GM12891 (cell line): ENCODE measurements at regions not wholly inside any gene's neighbourhood (a gene's known extent, or its start where the extent isn't known, plus 50 kb on each side); places are given as distances from the start of the nearest gene placed in this dataset.
"Not testable (repeated sequence)": the region's sequence is repeated elsewhere in the genome, so short reads cannot be mapped to it uniquely, and the experiment has no call there.

Experiments used
- DNase-seq: peaks from one replicate; pipeline ENCODE4 v3.0.0; 2011; ENCODE audit warnings: low spot score; ENCODE audit not compliant: insufficient read length
- FAIRE-seq: peaks from 2 replicates; lab custom pipeline; 2011; peaks lifted over from hg19 to GRCh38; lab: Jason Lieb, UNC
- PAX5 ChIP-seq: IDR thresholded peaks from 2 replicates; pipeline ENCODE4 v1.6.1; 2011; ENCODE audit warnings: low read length, moderate library complexity, mild to moderate bottlenecking; ENCODE audit not compliant: insufficient read depth, severe bottlenecking
- POLR2A ChIP-seq: IDR thresholded peaks from 2 replicates; pipeline ENCODE4 v1.6.1; 2011; ENCODE audit warnings: low read depth, low read length, control low read depth
- POLR2AphosphoS5 ChIP-seq: IDR thresholded peaks from 2 replicates; pipeline ENCODE4 v1.6.1; 2011; ENCODE audit warnings: low read depth, low read length, control low read depth
- POU2F2 ChIP-seq: IDR thresholded peaks from 2 replicates; pipeline ENCODE4 v1.6.1; 2011; ENCODE audit warnings: low read depth, mild to moderate bottlenecking, control low read depth, low read length, moderate library complexity
- SPI1 ChIP-seq: IDR thresholded peaks from 2 replicates; pipeline ENCODE4 v1.6.1; 2011; ENCODE audit warnings: low read depth, low read length, control low read depth
- TAF1 ChIP-seq: IDR thresholded peaks from 2 replicates; pipeline ENCODE4 v1.6.1; 2011; ENCODE audit warnings: low read depth, low read length, control low read depth

- TF ChIP-seq POU2F2 (no peak), TAF1 (no peak), POLR2A (no peak), POLR2AphosphoS5 (no peak), SPI1 (no peak)
- DNase-seq (no peak), FAIRE-seq (peak; percentile 69)
Observed at GRCh38 chr5:87191645-87192044, 76.0 kb upstream of the RASA1 start.

GRCh38 chr5:87195104-87195591, 72.5 kb upstream of the RASA1 start:
- FAIRE-seq (peak; percentile 67), DNase-seq (no peak)
- TF ChIP-seq SPI1: peak; percentile 64
- TF ChIP-seq POLR2A: no peak

- TF ChIP-seq POLR2A (no peak), SPI1 (0 out of 2 replicates have a peak, but pooled peaks have one; percentile 13)
- DNase-seq (no peak), FAIRE-seq (peak; percentile 76)
Observed at GRCh38 chr5:87195616-87196015, 72.1 kb upstream of the RASA1 start.

GRCh38 chr5:87198010-87198409, 69.7 kb upstream of the RASA1 start:
- FAIRE-seq: no peak
- DNase-seq: no peak
- TF ChIP-seq PAX5 (no peak), POU2F2 (no peak), TAF1 (no peak), SPI1 (no peak), POLR2AphosphoS5 (no peak), POLR2A (no peak)

GRCh38 chr5:87199246-87199645, 68.4 kb upstream of the RASA1 start:
- DNase-seq, FAIRE-seq: not testable (repeated sequence)

GRCh38 chr5:87199704-87200103, 68.0 kb upstream of the RASA1 start:
- not testable (repeated sequence) for FAIRE-seq, DNase-seq

GRCh38 chr5:87210076-87210475, 57.6 kb upstream of the RASA1 start:
- DNase-seq (no peak), FAIRE-seq (no peak)
- TF ChIP-seq SPI1 (no peak), POLR2AphosphoS5 (no peak), TAF1 (no peak), POLR2A (no peak), POU2F2 (no peak)

GRCh38 chr5:87210743-87211142, 56.9 kb upstream of the RASA1 start:
- DNase-seq: no peak
- TF ChIP-seq SPI1: no peak
- no peak for TF ChIP-seq POLR2A
- TF ChIP-seq POU2F2: no peak
- TF ChIP-seq TAF1: no peak
- TF ChIP-seq PAX5: no peak
- TF ChIP-seq POLR2AphosphoS5: no peak
- FAIRE-seq: no peak

GRCh38 chr5:87211676-87212075, 56.0 kb upstream of the RASA1 start:
- no peak for FAIRE-seq
- no peak for DNase-seq
- no peak for TF ChIP-seq PAX5
- TF ChIP-seq POU2F2: no peak
- no peak for TF ChIP-seq POLR2AphosphoS5
- TF ChIP-seq POLR2A: no peak
- TF ChIP-seq TAF1: no peak
- TF ChIP-seq SPI1: no peak

- DNase-seq, FAIRE-seq: not testable (repeated sequence)
Observed at GRCh38 chr5:87212183-87212582, 55.5 kb upstream of the RASA1 start.

- DNase-seq, FAIRE-seq: not testable (repeated sequence)
Observed at GRCh38 chr5:87217480-87217879, 50.2 kb upstream of the RASA1 start.
